NCI-H2081 treated with DMSO at 0.1 percent for 48 hours (cell line): ENCODE measurements at regions not wholly inside any gene's neighbourhood (a gene's known extent, or its start where the extent isn't known, plus 50 kb on each side); places are given as distances from the start of the nearest gene placed in this dataset.
"Not testable (repeated sequence)": the region's sequence is repeated elsewhere in the genome, so short reads cannot be mapped to it uniquely, and the experiment has no call there.

Experiments used
- DNase-seq: peaks from one replicate; lab custom pipeline; 2025; lab: John Stamatoyannopoulos, UW

GRCh38 chr7:83732305-83732704 is 83.4 kb upstream of the SEMA3E start:
- no peak for DNase-seq

DNA sequence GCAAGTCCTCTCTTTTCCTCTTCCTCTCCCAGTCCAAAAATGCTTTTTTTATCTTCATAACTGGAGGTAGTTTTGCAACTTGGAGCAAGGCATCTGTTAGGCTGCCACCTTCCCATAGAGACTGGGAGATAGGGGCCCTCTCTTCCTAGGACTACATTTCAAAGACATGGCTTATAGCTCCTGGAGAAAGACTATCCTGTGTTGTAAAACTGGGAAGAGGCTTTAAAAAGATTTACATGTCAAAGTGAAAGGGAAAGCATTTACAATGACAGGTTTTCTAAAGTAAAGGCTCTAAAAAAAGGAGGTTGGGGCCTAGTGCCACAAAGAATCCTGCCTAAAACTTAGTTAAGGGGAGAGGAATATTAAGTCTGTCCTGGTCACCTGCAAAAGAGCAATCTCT is 82.2 kb upstream of the SEMA3E start:
- DNase-seq = no peak

GRCh38 chr7:83716923-83717322 is 68.0 kb upstream of the SEMA3E start:
- not testable (repeated sequence) for DNase-seq

DNA sequence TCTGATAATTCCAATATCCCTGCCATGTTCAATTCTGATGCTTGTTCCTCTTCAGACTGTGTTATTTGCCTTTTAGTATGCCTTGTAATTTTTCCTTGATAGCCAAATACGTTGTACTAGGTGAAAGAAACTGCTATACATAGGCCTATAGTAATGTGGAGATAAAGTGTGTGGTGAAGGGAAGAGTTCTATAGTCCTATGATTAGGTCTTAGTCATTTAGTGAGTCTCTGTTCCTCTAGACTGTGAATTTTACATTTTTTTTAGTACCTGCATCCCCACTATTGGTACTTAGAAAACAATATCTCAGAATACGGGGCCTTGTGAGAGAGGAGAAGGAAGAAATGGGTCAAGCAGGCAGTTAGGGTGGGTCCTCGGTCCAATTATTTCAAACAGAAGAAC is 59.6 kb upstream of the SEMA3E start:
- DNase-seq = no peak

GRCh38 chr7:83704564-83704963 is 55.6 kb upstream of the SEMA3E start:
- no peak for DNase-seq

GRCh38 chr7:83702446-83702845 is 53.5 kb upstream of the SEMA3E start:
- DNase-seq = no peak

GRCh38 chr7:83701736-83702135 is 52.8 kb upstream of the SEMA3E start:
- no peak for DNase-seq
